ENCODE measurements at regions not wholly inside any gene's neighbourhood (a gene's known extent, or its start where the extent isn't known, plus 50 kb on each side); places are given as distances from the start of the nearest gene placed in this dataset.

- TF ChIP-seq CTCF (optimal IDR thresholded peaks at IDR 0.05 in 1 of 3, IDR thresholded peaks at IDR 0.05 in 1 of 3, conservative IDR thresholded peaks at IDR 0.05 in 1 of 3; ENCODE audit: extremely low read depth in 1 of 3, insufficient read depth in 2 of 3, low read length in 3 of 3) (no peak), EZH2 (IDR thresholded peaks at IDR 0.05; ENCODE audit: low read length) (no peak)
Observed at GRCh38 chr3:25281041-25281731, 146.9 kb upstream of the RARB start.
